HUES6 (cell line): ENCODE measurements at regions not wholly inside any gene's neighbourhood (a gene's known extent, or its start where the extent isn't known, plus 50 kb on each side); places are given as distances from the start of the nearest gene placed in this dataset.

Experiments
- H3K27ac ChIP-seq: 2 replicates; pipeline ENCODE4 v1.7.0; 2013; ENCODE audit warnings: low read depth, mild to moderate bottlenecking, low read length, inconsistent platforms
- H3K27me3 ChIP-seq: 2 replicates; pipeline ENCODE4 v1.6.1; 2013; ENCODE audit warnings: low read length; ENCODE audit not compliant: control insufficient read depth, insufficient read depth
- H3K36me3 ChIP-seq: 2 replicates; pipeline ENCODE4 v1.6.1; 2013; ENCODE audit warnings: low read length; ENCODE audit not compliant: control insufficient read depth, insufficient read depth
- H3K4me1 ChIP-seq: 2 replicates; pipeline ENCODE4 v1.6.1; 2013; ENCODE audit warnings: low read length; ENCODE audit not compliant: control insufficient read depth, insufficient read depth
- H3K4me3 ChIP-seq: 2 replicates; pipeline ENCODE4 v1.5.1; 2013; ENCODE audit warnings: low read depth, low read length
- H3K9ac ChIP-seq: one replicate; pipeline ENCODE4 v1.6.1; 2013; ENCODE audit warnings: mild to moderate bottlenecking, low read length
- H3K9me3 ChIP-seq: 2 replicates; pipeline ENCODE4 v1.6.1; 2013; ENCODE audit warnings: low read depth, low read length; ENCODE audit not compliant: control insufficient read depth, insufficient read depth

GRCh38 chr2:228545041-228545747 lies 363.7 kb upstream of the SPHKAP start:
- Histone ChIP-seq H3K27me3 (no peaks in the 10 kb centered on the region), H3K36me3 (no peaks in the 10 kb centered on the region), H3K4me3 (no peak overlapping the region), H3K9ac (no peak overlapping the region), H3K27ac (no peak overlapping the region), H3K4me1 (no peaks in the 10 kb centered on the region), H3K9me3 (peaks cover 21% of the 10 kb centered on the region; the same call in 1 of the 2 replicates)

GRCh38 chr2:228543117-228543516 lies 361.6 kb upstream of the SPHKAP start:
- Histone ChIP-seq H3K27ac (no peak overlapping the region), H3K4me1 (no peaks in the 10 kb centered on the region), H3K9me3 (peaks cover 32% of the 10 kb centered on the region), H3K27me3 (no peaks in the 10 kb centered on the region), H3K9ac (no peak overlapping the region), H3K36me3 (no peaks in the 10 kb centered on the region), H3K4me3 (no peak overlapping the region)

GRCh38 chr2:228542277-228542676 lies 360.8 kb upstream of the SPHKAP start:
- Histone ChIP-seq H3K36me3 (no peaks in the 10 kb centered on the region), H3K4me1 (no peaks in the 10 kb centered on the region), H3K27ac (no peak overlapping the region), H3K27me3 (no peaks in the 10 kb centered on the region), H3K9me3 (peaks cover 39% of the 10 kb centered on the region), H3K9ac (no peak overlapping the region), H3K4me3 (no peak overlapping the region)

GRCh38 chr2:228541789-228542188 lies 360.3 kb upstream of the SPHKAP start:
- Histone ChIP-seq H3K27me3 (no peaks in the 10 kb centered on the region), H3K27ac (no peak overlapping the region), H3K4me1 (no peaks in the 10 kb centered on the region), H3K9ac (no peak overlapping the region), H3K4me3 (no peak overlapping the region), H3K36me3 (no peaks in the 10 kb centered on the region), H3K9me3 (peaks cover 37% of the 10 kb centered on the region)

GRCh38 chr2:228540976-228541375 lies 359.5 kb upstream of the SPHKAP start:
- no peak overlapping the region for H3K27ac ChIP-seq

GRCh38 chr2:228535396-228535795 lies 353.9 kb upstream of the SPHKAP start:
- H3K27me3 ChIP-seq: no peaks in the 10 kb centered on the region
- H3K4me3 ChIP-seq: no peak overlapping the region
- H3K27ac ChIP-seq: no peak overlapping the region
- no peak overlapping the region for H3K9ac ChIP-seq
- peaks cover 66% of the 10 kb centered on the region for H3K9me3 ChIP-seq
- H3K36me3 ChIP-seq: no peaks in the 10 kb centered on the region
- no peaks in the 10 kb centered on the region for H3K4me1 ChIP-seq

More at GRCh38 chr2:228540976-228541375, 359.5 kb upstream of the SPHKAP start:
- H3K36me3 ChIP-seq: no peaks in the 10 kb centered on the region
- H3K27me3 ChIP-seq: no peaks in the 10 kb centered on the region
- no peak overlapping the region for H3K4me3 ChIP-seq
- no peak overlapping the region for H3K9ac ChIP-seq
- H3K4me1 ChIP-seq: no peaks in the 10 kb centered on the region
- H3K9me3 ChIP-seq: peaks cover 43% of the 10 kb centered on the region

- H3K27me3 ChIP-seq: no peaks in the 10 kb centered on the region
- H3K27ac ChIP-seq: no peak overlapping the region
- H3K9ac ChIP-seq: no peak overlapping the region
- peaks cover 63% of the 10 kb centered on the region for H3K9me3 ChIP-seq
- H3K36me3 ChIP-seq: no peaks in the 10 kb centered on the region
- no peaks in the 10 kb centered on the region for H3K4me1 ChIP-seq
- no peak overlapping the region for H3K4me3 ChIP-seq
Observed at GRCh38 chr2:228533156-228533555, 351.7 kb upstream of the SPHKAP start.

- Histone ChIP-seq H3K36me3 (no peaks in the 10 kb centered on the region), H3K9ac (no peak overlapping the region), H3K27me3 (no peaks in the 10 kb centered on the region), H3K4me1 (no peaks in the 10 kb centered on the region), H3K27ac (no peak overlapping the region), H3K9me3 (peaks cover 58% of the 10 kb centered on the region), H3K4me3 (no peak overlapping the region)
Observed at GRCh38 chr2:228532233-228532632, 350.7 kb upstream of the SPHKAP start.

GRCh38 chr2:228527197-228527881 lies 345.9 kb upstream of the SPHKAP start:
- no peaks in the 10 kb centered on the region for H3K27me3 ChIP-seq

GRCh38 chr2:228526687-228527086 lies 345.2 kb upstream of the SPHKAP start:
- no peaks in the 10 kb centered on the region for H3K27me3 ChIP-seq
- H3K4me3 ChIP-seq: no peak overlapping the region
- H3K9me3 ChIP-seq: peaks cover 31% of the 10 kb centered on the region
- no peak overlapping the region for H3K27ac ChIP-seq
- no peak overlapping the region for H3K9ac ChIP-seq
- H3K4me1 ChIP-seq: no peaks in the 10 kb centered on the region
- no peaks in the 10 kb centered on the region for H3K36me3 ChIP-seq

More at GRCh38 chr2:228527197-228527881, 345.9 kb upstream of the SPHKAP start:
- Histone ChIP-seq H3K36me3 (no peaks in the 10 kb centered on the region), H3K27ac (no peak overlapping the region), H3K4me3 (no peak overlapping the region), H3K9ac (no peak overlapping the region), H3K4me1 (no peaks in the 10 kb centered on the region), H3K9me3 (peaks cover 32% of the 10 kb centered on the region)

GRCh38 chr2:228522977-228523376 lies 341.5 kb upstream of the SPHKAP start:
- no peaks in the 10 kb centered on the region for H3K27me3 ChIP-seq
- H3K36me3 ChIP-seq: no peaks in the 10 kb centered on the region
- H3K27ac ChIP-seq: no peak overlapping the region
- peaks cover 15% of the 10 kb centered on the region; the same call in 1 of the 2 replicates for H3K9me3 ChIP-seq
- no peak overlapping the region for H3K9ac ChIP-seq
- no peaks in the 10 kb centered on the region for H3K4me1 ChIP-seq
- H3K4me3 ChIP-seq: no peak overlapping the region
